ENCODE measurements at regions not wholly inside any gene's neighbourhood (a gene's known extent, or its start where the extent isn't known, plus 50 kb on each side); places are given as distances from the start of the nearest gene placed in this dataset.

- TF ChIP-seq, protein P1, sequence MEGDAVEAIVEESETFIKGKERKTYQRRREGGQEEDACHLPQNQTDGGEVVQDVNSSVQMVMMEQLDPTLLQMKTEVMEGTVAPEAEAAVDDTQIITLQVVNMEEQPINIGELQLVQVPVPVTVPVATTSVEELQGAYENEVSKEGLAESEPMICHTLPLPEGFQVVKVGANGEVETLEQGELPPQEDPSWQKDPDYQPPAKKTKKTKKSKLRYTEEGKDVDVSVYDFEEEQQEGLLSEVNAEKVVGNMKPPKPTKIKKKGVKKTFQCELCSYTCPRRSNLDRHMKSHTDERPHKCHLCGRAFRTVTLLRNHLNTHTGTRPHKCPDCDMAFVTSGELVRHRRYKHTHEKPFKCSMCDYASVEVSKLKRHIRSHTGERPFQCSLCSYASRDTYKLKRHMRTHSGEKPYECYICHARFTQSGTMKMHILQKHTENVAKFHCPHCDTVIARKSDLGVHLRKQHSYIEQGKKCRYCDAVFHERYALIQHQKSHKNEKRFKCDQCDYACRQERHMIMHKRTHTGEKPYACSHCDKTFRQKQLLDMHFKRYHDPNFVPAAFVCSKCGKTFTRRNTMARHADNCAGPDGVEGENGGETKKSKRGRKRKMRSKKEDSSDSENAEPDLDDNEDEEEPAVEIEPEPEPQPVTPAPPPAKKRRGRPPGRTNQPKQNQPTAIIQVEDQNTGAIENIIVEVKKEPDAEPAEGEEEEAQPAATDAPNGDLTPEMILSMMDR (IDR thresholded peaks at IDR 0.05; ENCODE audit: low read depth, low read length, poor library complexity, severe bottlenecking), result no peak
- TF ChIP-seq EZH2phosphoT487 (IDR thresholded peaks at IDR 0.05; ENCODE audit: borderline replicate concordance, low read length), result no peak
These were observed 1789.6 kb downstream of the TP53TG3F start for GRCh38 chr16:35249051-35249450.

Data from DOHH2 (cell line).